Stimulated activated CD8-positive, alpha-beta memory T cell treated with anti-CD3 and anti-CD28 coated beads, Interleukin-7, amount 100 ng/mL, for 1 hour (primary cell): ENCODE measurements at regions not wholly inside any gene's neighbourhood (a gene's known extent, or its start where the extent isn't known, plus 50 kb on each side); places are given as distances from the start of the nearest gene placed in this dataset.
"Not testable (repeated sequence)": the region's sequence is repeated elsewhere in the genome, so short reads cannot be mapped to it uniquely, and the experiment has no call there.

ENCODE experiments used
- DNase-seq, 2 donors: peaks; one replicate each; pipeline ENCODE4 v3.0.0-alpha.2; 2020; ENCODE audit warnings: low read depth in 2 of 2

DNA sequence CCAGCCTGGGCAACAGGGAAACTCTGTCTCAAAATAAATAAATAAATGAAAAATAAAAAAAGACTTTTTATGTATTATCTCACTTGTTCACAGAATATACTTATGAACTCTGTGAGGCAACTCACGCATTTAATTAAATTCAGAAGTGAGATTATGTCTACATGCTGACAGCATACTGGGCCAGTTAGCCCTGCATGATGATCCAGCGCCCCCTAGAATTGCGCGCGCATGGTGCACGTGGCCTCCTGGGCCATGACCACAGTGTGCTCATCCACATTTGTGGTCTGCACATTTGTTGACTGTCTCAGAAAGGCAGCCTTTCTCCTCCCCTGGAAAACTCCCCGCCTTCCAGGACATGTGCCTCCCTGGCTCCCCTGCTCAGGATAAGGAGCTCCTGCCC lies 64.8 kb upstream of the METTL9 start:
- not testable (repeated sequence) for DNase-seq

GRCh38 chr16:21535201-21535600 lies 64.2 kb upstream of the METTL9 start:
- DNase-seq: not testable (repeated sequence)

DNA sequence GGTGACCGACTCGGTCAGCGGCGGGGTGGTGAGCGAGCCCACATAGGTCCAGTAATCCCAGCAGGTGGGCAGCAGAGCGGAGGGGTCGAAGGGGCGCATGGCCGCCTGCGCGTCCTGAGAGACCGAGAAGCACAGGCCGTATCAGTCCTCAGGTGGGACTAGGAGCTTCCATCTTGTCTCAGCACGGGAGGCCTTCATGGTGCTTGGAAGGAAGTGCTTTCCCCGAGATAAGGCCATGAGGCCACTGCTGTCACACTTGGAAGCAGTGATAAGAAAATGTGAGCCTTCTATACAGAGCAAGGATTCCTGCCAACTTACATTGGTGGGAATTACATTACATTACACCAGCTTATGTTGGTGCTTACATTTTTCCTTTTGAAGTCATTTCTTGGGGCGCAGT lies 62.6 kb upstream of the METTL9 start:
- DNase-seq: not testable (repeated sequence)

DNA sequence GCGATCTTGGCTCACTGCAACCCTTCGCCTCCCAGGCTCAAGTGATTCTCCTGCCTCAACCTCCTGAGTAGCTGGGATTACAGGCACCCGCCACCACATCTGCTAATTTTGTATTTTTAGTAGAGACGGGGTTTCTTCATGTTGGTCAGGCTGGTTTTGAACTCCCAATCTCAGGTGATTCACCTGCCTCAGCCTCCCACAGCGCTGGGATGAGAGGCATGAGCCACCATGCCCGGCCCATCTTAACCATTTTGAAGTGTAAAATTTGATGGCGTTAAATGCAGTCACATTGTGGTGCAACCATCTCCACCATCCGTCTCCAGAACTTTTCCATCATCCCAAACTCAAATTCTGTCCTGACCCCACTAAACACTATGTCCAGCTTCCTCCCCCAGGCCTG lies 61.8 kb upstream of the METTL9 start:
- not testable (repeated sequence) for DNase-seq

- not testable (repeated sequence) for DNase-seq
These were observed 60.2 kb upstream of the METTL9 start for GRCh38 chr16:21539107-21539618.

GRCh38 chr16:21540770-21541433 lies 58.5 kb upstream of the METTL9 start:
- DNase-seq: peak in 1 of 2 donors; percentile 48

DNA sequence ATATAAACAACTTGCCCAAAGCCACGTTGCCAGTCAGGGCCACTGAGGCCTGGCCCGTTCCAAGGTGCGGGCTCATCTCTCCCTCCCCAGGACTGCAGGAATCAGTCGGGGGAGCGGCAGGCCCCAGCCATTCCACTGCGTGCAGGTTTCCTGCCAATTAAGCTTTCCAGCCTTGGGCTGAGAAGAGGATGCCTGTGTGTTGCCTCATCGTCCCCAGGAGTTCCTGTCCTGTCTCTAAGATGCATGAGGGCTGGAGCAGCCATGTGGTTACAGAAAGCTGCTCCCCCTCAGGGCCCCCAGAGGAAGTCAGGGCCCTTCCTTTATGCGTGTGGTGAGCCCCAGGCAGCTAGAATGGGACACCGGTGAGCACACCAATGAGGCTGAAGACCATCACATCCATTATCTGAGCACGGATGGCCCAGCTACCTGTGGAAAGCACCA lies 57.7 kb upstream of the METTL9 start:
- DNase-seq: not testable (repeated sequence)

DNA sequence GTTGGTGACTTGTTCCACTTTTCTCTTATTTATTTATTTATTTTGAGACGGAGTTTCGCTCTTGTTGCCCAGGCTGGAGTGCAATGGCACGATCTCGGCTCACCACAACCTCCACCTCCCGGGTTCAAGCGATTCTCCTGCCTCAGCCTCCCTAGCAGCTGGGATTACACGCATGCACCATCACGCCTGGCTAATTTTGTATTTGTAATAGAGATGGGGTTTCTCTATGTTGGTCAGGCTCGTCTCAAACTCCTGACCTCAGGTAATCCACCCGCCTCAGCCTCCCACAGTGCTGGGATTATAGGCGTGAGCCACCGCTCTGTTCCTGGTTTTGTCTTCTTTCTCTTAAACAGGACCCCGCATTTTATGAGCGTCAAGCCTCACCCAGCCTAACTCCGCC lies 57.3 kb upstream of the METTL9 start:
- DNase-seq: not testable (repeated sequence)

GRCh38 chr16:21542491-21543124 lies 56.8 kb upstream of the METTL9 start:
- DNase-seq: not testable (repeated sequence)

GRCh38 chr16:21543151-21543836 lies 56.1 kb upstream of the METTL9 start:
- not testable (repeated sequence) for DNase-seq

DNA sequence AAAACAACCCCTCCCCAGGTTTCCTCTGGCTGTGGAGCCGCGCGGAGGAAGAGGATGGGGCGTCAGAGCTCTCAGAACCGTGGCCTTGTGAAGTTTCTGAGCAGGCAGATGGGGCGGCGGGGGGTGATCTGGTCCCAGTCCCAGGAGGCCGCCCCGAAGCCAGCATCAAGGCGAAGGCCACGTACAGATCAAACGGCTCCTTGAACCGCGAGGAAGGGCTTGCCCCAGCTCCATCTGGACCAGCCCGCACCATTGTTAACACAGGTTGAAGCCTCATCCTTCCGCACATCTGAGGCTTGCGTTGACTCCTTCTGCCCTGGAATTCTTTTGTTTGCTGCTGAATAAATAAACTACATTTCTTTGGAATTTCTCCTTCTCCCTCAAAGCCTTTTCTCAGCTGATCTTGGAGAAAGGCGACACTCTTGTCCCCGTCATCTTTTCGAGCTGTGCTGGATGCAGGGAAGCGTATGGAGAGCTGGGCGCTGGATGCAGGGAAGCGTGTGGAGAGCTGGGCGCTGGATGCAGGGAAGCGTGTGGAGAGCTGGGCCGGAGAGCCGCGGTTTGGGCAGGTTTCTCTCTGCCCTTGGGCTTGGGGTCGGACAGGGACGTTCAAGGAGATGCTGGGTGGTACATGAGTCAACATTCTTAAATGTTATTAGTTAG lies 53.6 kb upstream of the METTL9 start:
- not testable (repeated sequence) for DNase-seq

GRCh38 chr16:21549396-21549795 lies 50.0 kb upstream of the METTL9 start:
- DNase-seq: not testable (repeated sequence)
